ENCODE measurements at regions not wholly inside any gene's neighbourhood (a gene's known extent, or its start where the extent isn't known, plus 50 kb on each side); places are given as distances from the start of the nearest gene placed in this dataset.

GRCh38 chr1:244116946-244117345 lies 65.9 kb downstream of the ZBTB18 start:
- no peak for TF ChIP-seq CTCF (IDR thresholded peaks at IDR 0.05)
- no peak for TF ChIP-seq EZH2 (IDR thresholded peaks at IDR 0.05)

Data from neural progenitor cell (in vitro differentiated cells).